Fibroblast of lung (primary cell): ENCODE measurements at regions not wholly inside any gene's neighbourhood (a gene's known extent, or its start where the extent isn't known, plus 50 kb on each side); places are given as distances from the start of the nearest gene placed in this dataset.
"Not testable (repeated sequence)": the region's sequence is repeated elsewhere in the genome, so short reads cannot be mapped to it uniquely, and the experiment has no call there.

ENCODE experiments used
- DNase-seq, 2 donors: peaks; one replicate each; pipeline versions ENCODE4 v3.0.0 to v3.0.0-alpha.2; 2010; ENCODE audit warnings: low read depth in 2 of 2
- H2AFZ ChIP-seq: 2 replicates; pipeline ENCODE4 v1.5.1; 2012; ENCODE audit warnings: low read length, control low read depth, inconsistent platforms
- H3K27ac ChIP-seq: 2 replicates; pipeline ENCODE4 v1.5.1; 2011; ENCODE audit warnings: low read length, control low read depth; ENCODE audit not compliant: insufficient read depth
- H3K27me3 ChIP-seq: 2 replicates; pipeline ENCODE4 v1.5.1; 2011; ENCODE audit warnings: mild to moderate bottlenecking, low read length; ENCODE audit not compliant: control insufficient read depth, insufficient read depth
- H3K36me3 ChIP-seq: 2 replicates; pipeline ENCODE4 v1.5.1; 2011; ENCODE audit warnings: low read length; ENCODE audit not compliant: control insufficient read depth, insufficient read depth
- H3K4me1 ChIP-seq: 2 replicates; pipeline ENCODE4 v1.5.1; 2011; ENCODE audit warnings: low read length; ENCODE audit not compliant: control insufficient read depth, insufficient read depth; ENCODE audit errors: extremely low read depth
- H3K4me2 ChIP-seq: 2 replicates; pipeline ENCODE4 v1.5.1; 2011; ENCODE audit warnings: low read length, control low read depth; ENCODE audit not compliant: insufficient read depth; ENCODE audit errors: extremely low read depth
- H3K4me3 ChIP-seq, 4 experiments: fragments of 200-600 bp in 1 of 4; sonication (generic) in 1 of 4; replicated peaks in 1 of 4; 2 replicates each; pipeline ENCODE4 v1.5.1; 2011 to 2016; ENCODE audit warnings: low read length in 4 of 4, low read depth in 3 of 4, mild to moderate bottlenecking in 3 of 4, control low read depth in 2 of 4, inconsistent platforms in 1 of 4, mixed read lengths in 1 of 4; ENCODE audit not compliant: insufficient read depth in 1 of 4; ENCODE audit errors: control extremely low read depth in 1 of 4
- H3K79me2 ChIP-seq: 2 replicates; pipeline ENCODE4 v1.5.1; 2012; ENCODE audit warnings: mild to moderate bottlenecking, low read length, inconsistent platforms; ENCODE audit not compliant: control insufficient read depth, insufficient read depth
- H3K9ac ChIP-seq: 2 replicates; pipeline ENCODE4 v1.5.1; 2011; ENCODE audit warnings: mild to moderate bottlenecking, low read length, control low read depth; ENCODE audit not compliant: insufficient read depth
- H3K9me3 ChIP-seq: 2 replicates; pipeline ENCODE4 v1.5.1; 2012; ENCODE audit warnings: low read depth, low read length; ENCODE audit not compliant: control insufficient read depth, insufficient read depth
- H4K20me1 ChIP-seq: 2 replicates; pipeline ENCODE4 v1.5.1; 2011; ENCODE audit warnings: low read length; ENCODE audit not compliant: control insufficient read depth, insufficient read depth; ENCODE audit errors: extremely low read depth
- CTCF ChIP-seq, 2 donors: IDR thresholded peaks in 1 of 2; conservative IDR thresholded peaks in 1 of 2; 1 replicate in 1 of 2; 2 replicates in 1 of 2; pipeline ENCODE4 v1.5.1; 2011 to 2012; ENCODE audit warnings: low read length in 2 of 2, control low read depth in 1 of 2, inconsistent platforms in 1 of 2, low read depth in 1 of 2, mild to moderate bottlenecking in 1 of 2
- EZH2 ChIP-seq: IDR thresholded peaks from 2 replicates; pipeline ENCODE4 v1.5.1; 2012; ENCODE audit warnings: low read length, control low read depth, mild to moderate bottlenecking; ENCODE audit errors: missing control alignments

GRCh38 chr1:215405211-215405610 is 161.9 kb upstream of the KCTD3 start:
- Histone ChIP-seq H3K27me3 (no peaks in the 10 kb centered on the region), H3K9me3 (no peaks in the 10 kb centered on the region), H3K4me1 (no peaks in the 10 kb centered on the region), H3K9ac (no peak overlapping the region), H3K4me3 (no peak overlapping the region), H3K36me3 (no peaks in the 10 kb centered on the region), H4K20me1 (no peaks in the 10 kb centered on the region), H2AFZ (no peak overlapping the region), H3K4me2 (no peak overlapping the region), H3K27ac (no peak overlapping the region), H3K79me2 (no peaks in the 10 kb centered on the region)
- peak; percentile 40 to 83 for DNase-seq
- TF ChIP-seq CTCF (conservative IDR thresholded peaks at IDR 0.05 in 1 of 2, IDR thresholded peaks at IDR 0.05 in 1 of 2; ENCODE audit: low read depth in 1 of 2, low read length in 2 of 2) (no peak), EZH2 (no peak)

- Histone ChIP-seq H3K4me3 (no peak overlapping the region), H3K4me2 (no peak overlapping the region), H3K9me3 (no peaks in the 10 kb centered on the region), H4K20me1 (no peaks in the 10 kb centered on the region), H2AFZ (no peak overlapping the region), H3K27me3 (no peaks in the 10 kb centered on the region), H3K27ac (no peak overlapping the region), H3K36me3 (no peaks in the 10 kb centered on the region), H3K4me1 (no peaks in the 10 kb centered on the region), H3K9ac (no peak overlapping the region), H3K79me2 (no peaks in the 10 kb centered on the region)
- TF ChIP-seq CTCF (conservative IDR thresholded peaks at IDR 0.05 in 1 of 2, IDR thresholded peaks at IDR 0.05 in 1 of 2; ENCODE audit: low read depth in 1 of 2, low read length in 2 of 2) = no peak
- TF ChIP-seq EZH2 = no peak
- DNase-seq = no peak
Observed at GRCh38 chr1:215406927-215407326, 160.2 kb upstream of the KCTD3 start.

- Histone ChIP-seq H3K9ac (no peak overlapping the region), H3K36me3 (no peaks in the 10 kb centered on the region), H3K4me3 (no peak overlapping the region), H3K4me2 (no peak overlapping the region), H3K4me1 (no peaks in the 10 kb centered on the region), H4K20me1 (no peaks in the 10 kb centered on the region), H3K27me3 (no peaks in the 10 kb centered on the region), H3K79me2 (no peaks in the 10 kb centered on the region), H3K9me3 (no peaks in the 10 kb centered on the region), H3K27ac (no peak overlapping the region), H2AFZ (no peak overlapping the region)
- DNase-seq = peak; percentile 47 to 51
- TF ChIP-seq CTCF (conservative IDR thresholded peaks at IDR 0.05 in 1 of 2, IDR thresholded peaks at IDR 0.05 in 1 of 2; ENCODE audit: low read depth in 1 of 2, low read length in 2 of 2) = no peak
- TF ChIP-seq EZH2 = no peak
Observed at GRCh38 chr1:215407575-215407974, 159.5 kb upstream of the KCTD3 start.

GRCh38 chr1:215409546-215409945 is 157.6 kb upstream of the KCTD3 start:
- H2AFZ ChIP-seq, H3K27ac ChIP-seq, H3K27me3 ChIP-seq, H3K36me3 ChIP-seq, DNase-seq, H4K20me1 ChIP-seq, H3K9me3 ChIP-seq, H3K4me1 ChIP-seq, H3K9ac ChIP-seq, H3K79me2 ChIP-seq, H3K4me2 ChIP-seq, H3K4me3 ChIP-seq: not testable (repeated sequence)

GRCh38 chr1:215415521-215415920 is 151.6 kb upstream of the KCTD3 start:
- not testable (repeated sequence) for H3K9me3 ChIP-seq, H3K4me2 ChIP-seq, H3K36me3 ChIP-seq, H3K27me3 ChIP-seq, DNase-seq, H3K27ac ChIP-seq, H3K4me3 ChIP-seq, H3K9ac ChIP-seq, H3K79me2 ChIP-seq, H2AFZ ChIP-seq, H3K4me1 ChIP-seq, H4K20me1 ChIP-seq
